ENCODE measurements at regions not wholly inside any gene's neighbourhood (a gene's known extent, or its start where the extent isn't known, plus 50 kb on each side); places are given as distances from the start of the nearest gene placed in this dataset.

DNA sequence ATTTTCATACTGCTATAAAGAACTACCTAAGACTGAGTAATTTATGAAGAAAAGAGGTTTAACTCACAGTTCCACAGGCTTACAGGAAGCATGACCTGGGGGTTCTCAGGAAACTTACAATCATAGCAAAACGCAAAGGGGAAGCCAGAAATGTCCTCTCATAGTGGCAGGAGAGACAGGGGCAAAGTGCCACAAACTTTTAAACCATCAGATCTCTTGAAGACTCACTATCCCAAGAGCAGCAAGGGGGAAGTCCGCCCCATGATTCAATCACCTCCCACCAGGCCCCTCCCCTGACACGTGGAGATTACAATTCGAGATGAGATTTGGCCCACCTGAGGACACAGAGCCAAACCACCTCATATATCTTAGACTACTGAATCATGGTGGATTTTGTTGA, 198.7 kb downstream of the KCTD12 start:
- TF ChIP-seq, protein P1, sequence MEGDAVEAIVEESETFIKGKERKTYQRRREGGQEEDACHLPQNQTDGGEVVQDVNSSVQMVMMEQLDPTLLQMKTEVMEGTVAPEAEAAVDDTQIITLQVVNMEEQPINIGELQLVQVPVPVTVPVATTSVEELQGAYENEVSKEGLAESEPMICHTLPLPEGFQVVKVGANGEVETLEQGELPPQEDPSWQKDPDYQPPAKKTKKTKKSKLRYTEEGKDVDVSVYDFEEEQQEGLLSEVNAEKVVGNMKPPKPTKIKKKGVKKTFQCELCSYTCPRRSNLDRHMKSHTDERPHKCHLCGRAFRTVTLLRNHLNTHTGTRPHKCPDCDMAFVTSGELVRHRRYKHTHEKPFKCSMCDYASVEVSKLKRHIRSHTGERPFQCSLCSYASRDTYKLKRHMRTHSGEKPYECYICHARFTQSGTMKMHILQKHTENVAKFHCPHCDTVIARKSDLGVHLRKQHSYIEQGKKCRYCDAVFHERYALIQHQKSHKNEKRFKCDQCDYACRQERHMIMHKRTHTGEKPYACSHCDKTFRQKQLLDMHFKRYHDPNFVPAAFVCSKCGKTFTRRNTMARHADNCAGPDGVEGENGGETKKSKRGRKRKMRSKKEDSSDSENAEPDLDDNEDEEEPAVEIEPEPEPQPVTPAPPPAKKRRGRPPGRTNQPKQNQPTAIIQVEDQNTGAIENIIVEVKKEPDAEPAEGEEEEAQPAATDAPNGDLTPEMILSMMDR (IDR thresholded peaks at IDR 0.05; ENCODE audit: insufficient read depth, low read length) = no peak
- TF ChIP-seq REST (IDR thresholded peaks at IDR 0.05; ENCODE audit: insufficient replicate concordance, low read depth) (no peak), POLR2AphosphoS5 (IDR thresholded peaks at IDR 0.05; ENCODE audit: low read depth) (no peak), GABPA (IDR thresholded peaks at IDR 0.05; ENCODE audit: low read depth) (no peak)
